Upper lobe of left lung (tissue), 4 donors: ENCODE measurements at regions not wholly inside any gene's neighbourhood (a gene's known extent, or its start where the extent isn't known, plus 50 kb on each side); places are given as distances from the start of the nearest gene placed in this dataset.

Experiments
- EP300 ChIP-seq, 4 donors: sonication (generic); formaldehyde crosslinking; IDR thresholded peaks; one replicate each; pipeline ENCODE4 v1.5.1; 2017; ENCODE audit warnings: antibody characterized with exemption in 4 of 4, control low read depth in 2 of 4
- POLR2A ChIP-seq, 4 donors: fragments of 450-650 bp; IDR thresholded peaks; one replicate each; pipeline ENCODE4 v1.5.1; 2016 to 2017; ENCODE audit warnings: antibody characterized with exemption in 4 of 4, mild to moderate bottlenecking in 2 of 4
- TF ChIP-seq, protein P1 (sequence below), 6 experiments: fragments of 450-650 bp in 4 of 6; fragments of 200-600 bp in 2 of 6; sonication (generic) in 2 of 6; IDR thresholded peaks; one replicate each; pipeline ENCODE4 v1.5.1; 2016 to 2019; ENCODE audit warnings: antibody characterized with exemption in 6 of 6

DNA sequence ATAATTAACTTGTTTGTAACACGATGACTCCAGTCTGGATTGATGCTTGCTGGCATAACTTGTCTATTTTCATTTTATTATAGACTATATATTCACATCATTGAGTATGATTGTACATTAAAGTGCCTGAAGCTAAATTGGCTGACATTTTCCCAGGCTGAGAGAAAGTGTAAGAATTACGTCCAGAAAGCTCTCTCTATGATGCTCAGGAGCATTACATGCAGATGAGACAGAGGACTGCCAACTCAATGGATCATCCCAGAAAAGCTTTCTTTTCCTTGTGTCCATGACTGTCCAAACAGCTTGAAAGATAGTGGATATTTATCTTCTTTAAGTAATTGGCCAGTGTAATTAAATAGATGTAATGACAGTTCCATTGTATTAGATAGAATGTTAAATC is 1372.2 kb upstream of the TMEFF2 start:
- TF ChIP-seq, protein P1, sequence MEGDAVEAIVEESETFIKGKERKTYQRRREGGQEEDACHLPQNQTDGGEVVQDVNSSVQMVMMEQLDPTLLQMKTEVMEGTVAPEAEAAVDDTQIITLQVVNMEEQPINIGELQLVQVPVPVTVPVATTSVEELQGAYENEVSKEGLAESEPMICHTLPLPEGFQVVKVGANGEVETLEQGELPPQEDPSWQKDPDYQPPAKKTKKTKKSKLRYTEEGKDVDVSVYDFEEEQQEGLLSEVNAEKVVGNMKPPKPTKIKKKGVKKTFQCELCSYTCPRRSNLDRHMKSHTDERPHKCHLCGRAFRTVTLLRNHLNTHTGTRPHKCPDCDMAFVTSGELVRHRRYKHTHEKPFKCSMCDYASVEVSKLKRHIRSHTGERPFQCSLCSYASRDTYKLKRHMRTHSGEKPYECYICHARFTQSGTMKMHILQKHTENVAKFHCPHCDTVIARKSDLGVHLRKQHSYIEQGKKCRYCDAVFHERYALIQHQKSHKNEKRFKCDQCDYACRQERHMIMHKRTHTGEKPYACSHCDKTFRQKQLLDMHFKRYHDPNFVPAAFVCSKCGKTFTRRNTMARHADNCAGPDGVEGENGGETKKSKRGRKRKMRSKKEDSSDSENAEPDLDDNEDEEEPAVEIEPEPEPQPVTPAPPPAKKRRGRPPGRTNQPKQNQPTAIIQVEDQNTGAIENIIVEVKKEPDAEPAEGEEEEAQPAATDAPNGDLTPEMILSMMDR (IDR thresholded peaks at IDR 0.05): no peak
- TF ChIP-seq POLR2A (IDR thresholded peaks at IDR 0.05): no peak
- no peak for TF ChIP-seq EP300 (IDR thresholded peaks at IDR 0.05)
